CD4-positive, alpha-beta memory T cell (primary cell): ENCODE measurements at regions not wholly inside any gene's neighbourhood (a gene's known extent, or its start where the extent isn't known, plus 50 kb on each side); places are given as distances from the start of the nearest gene placed in this dataset.

Source experiments
- CTCF ChIA-PET: fragments of 350-600 bp; sonication (Branson Sonifier 250); formaldehyde crosslinking; loops from one replicate; lab custom pipeline; 2021; ENCODE audit warnings: inconsistent platforms; ENCODE audit not compliant: partially characterized antibody; lab: Charles Lee
- POLR2A ChIA-PET: fragments of 350-600 bp; sonication (Branson Sonifier 250); formaldehyde crosslinking; loops from one replicate; lab custom pipeline; 2021; ENCODE audit not compliant: partially characterized antibody; lab: Charles Lee
- DNase-seq, 5 donors: peaks; one replicate each; pipeline versions ENCODE4 v3.0.0 to v3.0.0-alpha.2; 2020 to 2022; ENCODE audit warnings: mixed read lengths in 1 of 5
- H3K27ac ChIP-seq: one replicate; pipeline ENCODE4 v1.7.0; 2013; ENCODE audit warnings: low read depth, low read length
- H3K27me3 ChIP-seq: 2 replicates; pipeline ENCODE4 v1.7.0; 2013; ENCODE audit warnings: mild to moderate bottlenecking, low read length, moderate library complexity; ENCODE audit not compliant: insufficient read depth
- H3K36me3 ChIP-seq: 2 replicates; pipeline ENCODE4 v1.7.0; 2013; ENCODE audit warnings: mild to moderate bottlenecking, low read length, moderate library complexity; ENCODE audit not compliant: insufficient read depth
- H3K4me1 ChIP-seq: 2 replicates; pipeline ENCODE4 v1.7.0; 2013; ENCODE audit warnings: mild to moderate bottlenecking, low read length, moderate library complexity; ENCODE audit not compliant: insufficient read depth
- H3K4me3 ChIP-seq, 2 donors: one replicate each; pipeline ENCODE4 v1.7.0; 2013; ENCODE audit warnings: low read length in 2 of 2, mild to moderate bottlenecking in 1 of 2
- H3K9me3 ChIP-seq, 2 donors: one replicate each; pipeline ENCODE4 v1.7.0; 2013; ENCODE audit warnings: low read length in 2 of 2, control low read depth in 1 of 2; ENCODE audit not compliant: control insufficient read depth in 1 of 2
- H3K27ac Mint-ChIP-seq, 7 donors: one replicate each; pipeline ENCODE4 v1.8.0; 2020 to 2021; ENCODE audit warnings: mixed read lengths in 7 of 7, mild to moderate bottlenecking in 6 of 7, inconsistent platforms in 3 of 7, moderate library complexity in 3 of 7
- H3K27me3 Mint-ChIP-seq, 2 donors: one replicate each; pipeline ENCODE4 v1.8.0; 2020 to 2021; ENCODE audit warnings: mixed read lengths in 2 of 2
- H3K36me3 Mint-ChIP-seq, 2 donors: one replicate each; pipeline ENCODE4 v1.8.0; 2020 to 2021; ENCODE audit warnings: mixed read lengths in 2 of 2, inconsistent platforms in 1 of 2, mild to moderate bottlenecking in 1 of 2
- H3K4me1 Mint-ChIP-seq, 4 donors: one replicate each; pipeline ENCODE4 v1.8.0; 2020 to 2021; ENCODE audit warnings: mixed read lengths in 4 of 4, mild to moderate bottlenecking in 1 of 4
- H3K4me3 Mint-ChIP-seq, 8 donors: one replicate each; pipeline ENCODE4 v1.8.0; 2020 to 2021; ENCODE audit warnings: mixed read lengths in 8 of 8, mild to moderate bottlenecking in 7 of 8, moderate library complexity in 6 of 8, inconsistent platforms in 3 of 8
- H3K9me3 Mint-ChIP-seq, 8 donors: one replicate each; pipeline ENCODE4 v1.8.0; 2020 to 2021; ENCODE audit warnings: mixed read lengths in 8 of 8, mild to moderate bottlenecking in 5 of 8, inconsistent platforms in 3 of 8, moderate library complexity in 1 of 8
- intact Hi-C: fragments of 100-400 bp; cut with micrococcal nuclease; formaldehyde crosslinking; loops from one replicate; pipeline ENCODE4 v1.15.1; 2023

- Mint-ChIP-seq H3K27me3 (no peaks in the 10 kb centered on the region), H3K36me3 (peaks cover 0 to 5% of the 10 kb centered on the region in 2 donors), H3K4me3 (no peak overlapping the region), H3K27ac (no peak overlapping the region), H3K4me1 (peaks cover 7 to 10% (median 9%) of the 10 kb centered on the region in 4 donors), H3K9me3 (peaks cover 0 to 8% (median 3%) of the 10 kb centered on the region in 8 donors)
- intact Hi-C loops, result loop anchor here (5.0 kb wide), 1 partner anchor 89 kb away; no protein-coding TSS in a partner anchor
- ChIA-PET POLR2A (no interaction called here), CTCF (interaction anchor here (0.9 kb wide), 1 partner anchor 1318 kb away, joined by 3 read pairs; no protein-coding TSS in a partner anchor)
- no peak overlapping the region for H3K27ac ChIP-seq
- H3K27me3 ChIP-seq, result no peaks in the 10 kb centered on the region
- no peak overlapping the region for H3K4me3 ChIP-seq
- H3K9me3 ChIP-seq, result no peaks in the 10 kb centered on the region
- no peak for DNase-seq
- H3K4me1 ChIP-seq, result no peaks in the 10 kb centered on the region
- H3K36me3 ChIP-seq, result no peaks in the 10 kb centered on the region
Observed at GRCh38 chr3:187831125-187832051, 86.1 kb upstream of the BCL6 start.

- intact Hi-C loops, result loop anchor here (5.0 kb wide), 1 partner anchor 90 kb away; no protein-coding TSS in a partner anchor
- ChIA-PET POLR2A (no interaction called here), CTCF (interaction anchor here (0.9 kb wide), 1 partner anchor 1317 kb away, joined by 3 read pairs; no protein-coding TSS in a partner anchor)
- Histone ChIP-seq H3K36me3 (no peaks in the 10 kb centered on the region), H3K4me1 (no peaks in the 10 kb centered on the region), H3K9me3 (no peaks in the 10 kb centered on the region), H3K27me3 (no peaks in the 10 kb centered on the region), H3K4me3 (no peak overlapping the region), H3K27ac (no peak overlapping the region)
- no peaks in the 10 kb centered on the region for H3K27me3 Mint-ChIP-seq
- H3K27ac Mint-ChIP-seq, result peak overlapping the region in 1 of 7 donors; percentile 10
- DNase-seq, result no peak
- H3K4me3 Mint-ChIP-seq, result no peak overlapping the region
- peaks cover 0 to 5% of the 10 kb centered on the region in 2 donors for H3K36me3 Mint-ChIP-seq
- peaks cover 7 to 10% (median 9%) of the 10 kb centered on the region in 4 donors for H3K4me1 Mint-ChIP-seq
- peaks cover 0 to 8% (median 3%) of the 10 kb centered on the region in 8 donors for H3K9me3 Mint-ChIP-seq
Observed at GRCh38 chr3:187832202-187832601, 86.9 kb upstream of the BCL6 start.

GRCh38 chr3:187833375-187833774 is 88.1 kb upstream of the BCL6 start:
- peaks cover 7 to 10% (median 8%) of the 10 kb centered on the region in 4 donors for H3K4me1 Mint-ChIP-seq
- peaks cover 0 to 5% of the 10 kb centered on the region in 2 donors for H3K36me3 Mint-ChIP-seq
- no peaks in the 10 kb centered on the region for H3K9me3 ChIP-seq
- ChIA-PET CTCF (no interaction called here), POLR2A (no interaction called here)
- no peak for DNase-seq
- H3K4me3 Mint-ChIP-seq, result no peak overlapping the region
- no peaks in the 10 kb centered on the region for H3K27me3 Mint-ChIP-seq
- H3K9me3 Mint-ChIP-seq, result peaks cover 0 to 8% (median 3%) of the 10 kb centered on the region in 8 donors
- H3K27me3 ChIP-seq, result no peaks in the 10 kb centered on the region
- intact Hi-C loops, result loop anchor here (5.0 kb wide), 1 partner anchor 91 kb away; no protein-coding TSS in a partner anchor
- no peak overlapping the region for H3K27ac ChIP-seq
- H3K4me3 ChIP-seq, result no peak overlapping the region
- no peaks in the 10 kb centered on the region for H3K4me1 ChIP-seq
- H3K27ac Mint-ChIP-seq, result no peak overlapping the region
- H3K36me3 ChIP-seq, result no peaks in the 10 kb centered on the region

- ChIA-PET CTCF (no interaction called here), POLR2A (no interaction called here)
- Mint-ChIP-seq H3K27me3 (no peaks in the 10 kb centered on the region), H3K4me1 (peaks cover 2 to 8% (median 3%) of the 10 kb centered on the region in 4 donors), H3K27ac (no peak overlapping the region), H3K36me3 (peaks cover 0 to 5% of the 10 kb centered on the region in 2 donors), H3K9me3 (peaks cover 0 to 8% (median 3%) of the 10 kb centered on the region in 8 donors), H3K4me3 (no peak overlapping the region)
- no peaks in the 10 kb centered on the region for H3K9me3 ChIP-seq
- H3K27me3 ChIP-seq, result no peaks in the 10 kb centered on the region
- no peak overlapping the region for H3K27ac ChIP-seq
- no peak overlapping the region for H3K4me3 ChIP-seq
- intact Hi-C loops, result loop anchor here (5.0 kb wide), 1 partner anchor 92 kb away; no protein-coding TSS in a partner anchor
- no peak for DNase-seq
- H3K4me1 ChIP-seq, result no peaks in the 10 kb centered on the region
- no peaks in the 10 kb centered on the region for H3K36me3 ChIP-seq
Observed at GRCh38 chr3:187833799-187834578, 88.7 kb upstream of the BCL6 start.

GRCh38 chr3:187836823-187837770 is 91.8 kb upstream of the BCL6 start:
- no peak for DNase-seq
- ChIA-PET CTCF (interaction anchor here (1.2 to 1.5 kb wide), 3 partner anchors 35 to 96 kb away, joined by 3 to 4 read pairs (median 4); no protein-coding TSS in a partner anchor), POLR2A (no interaction called here)
- H3K4me1 Mint-ChIP-seq, result peaks cover 0 to 4% (median under 1%) of the 10 kb centered on the region in 4 donors
- peaks cover 0 to 5% of the 10 kb centered on the region in 2 donors for H3K36me3 Mint-ChIP-seq
- Histone ChIP-seq H3K4me1 (no peaks in the 10 kb centered on the region), H3K4me3 (no peak overlapping the region), H3K36me3 (no peaks in the 10 kb centered on the region), H3K27me3 (no peaks in the 10 kb centered on the region), H3K27ac (no peak overlapping the region), H3K9me3 (no peaks in the 10 kb centered on the region)
- no peak overlapping the region for H3K27ac Mint-ChIP-seq
- intact Hi-C loops, result no loop called here
- no peak overlapping the region for H3K4me3 Mint-ChIP-seq
- no peaks in the 10 kb centered on the region for H3K27me3 Mint-ChIP-seq
- peaks cover 0 to 8% (median 3%) of the 10 kb centered on the region in 8 donors for H3K9me3 Mint-ChIP-seq

GRCh38 chr3:187838016-187838540 is 92.8 kb upstream of the BCL6 start:
- H3K4me1 ChIP-seq, result no peaks in the 10 kb centered on the region
- H3K27ac Mint-ChIP-seq, result no peak overlapping the region
- peaks cover 0 to 5% of the 10 kb centered on the region in 2 donors for H3K36me3 Mint-ChIP-seq
- intact Hi-C loops, result no loop called here
- no peak overlapping the region for H3K4me3 ChIP-seq
- H3K4me1 Mint-ChIP-seq, result peaks cover 0 to 2% (median under 1%) of the 10 kb centered on the region in 4 donors
- no peaks in the 10 kb centered on the region for H3K27me3 Mint-ChIP-seq
- no peaks in the 10 kb centered on the region for H3K36me3 ChIP-seq
- peaks cover 0 to 8% (median 3%) of the 10 kb centered on the region in 8 donors for H3K9me3 Mint-ChIP-seq
- CTCF ChIA-PET, result interaction anchor here (1.2 to 1.5 kb wide), 3 partner anchors 36 to 97 kb away, joined by 3 to 4 read pairs (median 4); no protein-coding TSS in a partner anchor
- DNase-seq, result no peak
- H3K9me3 ChIP-seq, result no peaks in the 10 kb centered on the region
- no peak overlapping the region for H3K27ac ChIP-seq
- POLR2A ChIA-PET, result no interaction called here
- no peaks in the 10 kb centered on the region for H3K27me3 ChIP-seq
- no peak overlapping the region for H3K4me3 Mint-ChIP-seq
